Progenitor cell of endocrine pancreas (in vitro differentiated cells): ENCODE measurements at regions not wholly inside any gene's neighbourhood (a gene's known extent, or its start where the extent isn't known, plus 50 kb on each side); places are given as distances from the start of the nearest gene placed in this dataset.

Source experiments
- DNase-seq: peaks from one replicate; pipeline ENCODE4 v3.0.0; 2021; ENCODE audit warnings: low spot score; ENCODE audit not compliant: unreplicated experiment
- H3K27ac Mint-ChIP-seq: 2 replicates; pipeline ENCODE4 v1.8.0; 2021; ENCODE audit warnings: mild to moderate bottlenecking, moderate library complexity, mixed read lengths
- H3K27me3 Mint-ChIP-seq: 2 replicates; pipeline ENCODE4 v1.8.0; 2021; ENCODE audit warnings: mixed read lengths
- H3K36me3 Mint-ChIP-seq: 2 replicates; pipeline ENCODE4 v1.8.0; 2022; ENCODE audit warnings: mixed read lengths; ENCODE audit not compliant: insufficient read depth
- H3K4me1 Mint-ChIP-seq: 2 replicates; pipeline ENCODE4 v1.8.0; 2021; ENCODE audit warnings: low read depth, mixed read lengths
- H3K4me3 Mint-ChIP-seq: 2 replicates; pipeline ENCODE4 v1.8.0; 2021; ENCODE audit warnings: low read depth, mild to moderate bottlenecking, moderate library complexity, mixed read lengths
- H3K9me3 Mint-ChIP-seq: 2 replicates; pipeline ENCODE4 v1.8.0; 2021; ENCODE audit warnings: low read depth, mixed read lengths
- TF ChIP-seq, protein P1 (sequence below): fragments of 200-600 bp; sonication (generic); IDR thresholded peaks from one replicate; pipeline ENCODE4 v1.5.0; 2021; ENCODE audit warnings: antibody characterized with exemption, mild to moderate bottlenecking; ENCODE audit not compliant: unreplicated experiment

GRCh38 chr3:72217570-72217969, 432.6 kb upstream of the PROK2 start:
- TF ChIP-seq, protein P1, sequence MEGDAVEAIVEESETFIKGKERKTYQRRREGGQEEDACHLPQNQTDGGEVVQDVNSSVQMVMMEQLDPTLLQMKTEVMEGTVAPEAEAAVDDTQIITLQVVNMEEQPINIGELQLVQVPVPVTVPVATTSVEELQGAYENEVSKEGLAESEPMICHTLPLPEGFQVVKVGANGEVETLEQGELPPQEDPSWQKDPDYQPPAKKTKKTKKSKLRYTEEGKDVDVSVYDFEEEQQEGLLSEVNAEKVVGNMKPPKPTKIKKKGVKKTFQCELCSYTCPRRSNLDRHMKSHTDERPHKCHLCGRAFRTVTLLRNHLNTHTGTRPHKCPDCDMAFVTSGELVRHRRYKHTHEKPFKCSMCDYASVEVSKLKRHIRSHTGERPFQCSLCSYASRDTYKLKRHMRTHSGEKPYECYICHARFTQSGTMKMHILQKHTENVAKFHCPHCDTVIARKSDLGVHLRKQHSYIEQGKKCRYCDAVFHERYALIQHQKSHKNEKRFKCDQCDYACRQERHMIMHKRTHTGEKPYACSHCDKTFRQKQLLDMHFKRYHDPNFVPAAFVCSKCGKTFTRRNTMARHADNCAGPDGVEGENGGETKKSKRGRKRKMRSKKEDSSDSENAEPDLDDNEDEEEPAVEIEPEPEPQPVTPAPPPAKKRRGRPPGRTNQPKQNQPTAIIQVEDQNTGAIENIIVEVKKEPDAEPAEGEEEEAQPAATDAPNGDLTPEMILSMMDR: no peak
- no peak overlapping the region for H3K4me3 Mint-ChIP-seq
- no peaks in the 10 kb centered on the region for H3K4me1 Mint-ChIP-seq
- peaks cover 2% of the 10 kb centered on the region for H3K27me3 Mint-ChIP-seq
- no peaks in the 10 kb centered on the region for H3K36me3 Mint-ChIP-seq
- H3K9me3 Mint-ChIP-seq: peaks cover 4% of the 10 kb centered on the region
- H3K27ac Mint-ChIP-seq: no peak overlapping the region
- DNase-seq: no peak

DNA sequence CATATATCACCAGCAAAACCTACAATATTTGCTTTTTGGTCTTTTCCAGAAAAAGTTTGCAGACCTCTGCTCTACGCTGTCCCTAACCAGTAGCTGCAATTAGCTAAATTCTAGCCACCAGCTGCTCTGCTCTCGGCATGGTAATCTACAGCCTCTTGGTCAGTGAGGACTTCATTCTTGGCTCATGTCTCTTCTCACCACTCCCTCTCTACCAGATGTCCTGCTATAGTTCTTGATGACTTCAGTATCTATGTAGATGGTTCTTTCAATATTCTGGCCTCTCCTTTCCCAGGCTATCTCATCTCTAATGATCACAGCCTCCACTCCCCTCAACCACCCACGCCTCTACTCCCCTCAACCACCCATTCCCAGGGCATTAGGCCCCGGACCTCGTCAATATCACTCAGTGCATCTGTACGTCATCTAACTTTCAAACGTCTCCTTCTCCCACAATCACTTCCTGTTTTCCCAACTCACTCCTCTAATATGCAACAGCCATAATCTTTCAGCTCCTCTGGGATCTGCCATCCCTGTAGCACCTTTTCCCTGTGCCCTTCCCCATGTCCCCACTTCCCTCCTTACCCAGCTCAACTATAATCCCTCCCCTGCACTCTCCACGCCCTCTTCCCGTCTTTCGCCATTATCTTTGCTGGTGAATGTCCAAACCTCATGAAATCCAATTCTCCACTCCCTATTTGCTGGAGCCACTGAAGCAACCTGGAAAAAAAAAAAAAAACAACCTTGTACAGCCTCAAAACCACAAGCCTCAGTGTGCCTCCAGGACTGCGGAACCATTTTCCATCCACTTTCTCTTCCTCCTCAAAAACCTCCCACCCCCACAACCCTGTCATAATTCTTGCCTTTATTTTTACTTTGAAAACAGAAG, 429.4 kb upstream of the PROK2 start:
- Mint-ChIP-seq H3K27me3 (peaks cover 4% of the 10 kb centered on the region), H3K4me1 (no peaks in the 10 kb centered on the region), H3K4me3 (no peak overlapping the region), H3K27ac (no peak overlapping the region), H3K36me3 (no peaks in the 10 kb centered on the region), H3K9me3 (peaks cover 4% of the 10 kb centered on the region)
- TF ChIP-seq, protein P1: no peak
- no peak for DNase-seq

DNA sequence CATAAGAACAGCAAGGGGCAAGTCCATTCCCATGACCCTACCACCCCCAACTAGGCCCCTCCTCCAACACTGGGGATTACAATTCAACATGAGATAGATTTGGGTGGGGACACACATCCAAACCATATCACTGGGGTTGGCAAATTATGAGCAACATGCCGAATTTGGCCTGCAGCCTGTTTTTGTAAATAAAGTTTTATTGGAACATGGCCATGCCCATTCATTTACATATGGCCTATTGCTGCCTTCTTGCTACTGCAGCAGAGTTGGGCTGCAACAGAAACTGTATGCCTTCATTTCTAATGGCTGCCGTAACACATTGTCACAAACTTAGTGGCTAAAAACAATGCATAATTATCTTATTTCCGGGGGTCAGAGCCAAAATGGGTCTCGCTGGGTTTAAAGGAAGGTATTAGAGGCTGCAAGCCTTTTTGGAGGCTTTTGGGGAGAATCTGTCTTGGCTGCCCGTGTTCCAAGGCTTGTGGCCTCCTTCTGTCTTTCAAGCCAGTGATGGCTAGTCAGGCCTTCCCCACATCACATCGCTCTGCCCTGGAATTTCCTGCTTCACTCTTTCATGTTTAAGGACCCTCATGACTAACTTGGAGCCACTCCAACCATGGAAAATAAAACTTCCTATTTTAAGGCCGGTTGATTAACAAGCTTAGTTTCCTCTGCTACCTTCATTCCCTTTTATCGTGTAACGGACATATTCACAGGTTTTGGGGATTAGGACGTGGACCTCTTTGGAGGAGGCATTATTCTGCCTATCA, 428.5 kb upstream of the PROK2 start:
- no peak overlapping the region for H3K27ac Mint-ChIP-seq
- H3K9me3 Mint-ChIP-seq: peaks cover 4% of the 10 kb centered on the region

DNA sequence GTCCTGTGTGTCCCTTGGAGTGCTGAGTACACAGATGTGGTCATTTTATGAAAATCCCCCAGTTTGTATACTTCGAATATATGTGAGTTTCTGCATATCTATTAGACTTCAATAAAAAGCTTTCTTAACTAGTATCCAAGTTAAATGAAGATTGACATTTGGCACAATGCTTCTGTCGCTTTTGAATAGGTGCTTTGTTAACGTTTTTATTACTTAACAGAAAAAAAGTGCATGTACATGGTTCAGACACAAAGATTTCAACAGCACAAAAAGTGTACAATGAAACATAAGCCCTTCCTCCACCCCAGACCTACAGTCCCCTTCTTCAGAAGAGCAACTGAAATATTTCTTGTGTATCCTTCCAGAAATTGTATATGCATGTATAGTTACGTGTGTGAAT, 427.4 kb upstream of the PROK2 start:
- no peak overlapping the region for H3K4me3 Mint-ChIP-seq
- no peaks in the 10 kb centered on the region for H3K4me1 Mint-ChIP-seq
- no peak for DNase-seq
- no peaks in the 10 kb centered on the region for H3K36me3 Mint-ChIP-seq
- H3K9me3 Mint-ChIP-seq: peaks cover 4% of the 10 kb centered on the region
- H3K27ac Mint-ChIP-seq: no peak overlapping the region
- TF ChIP-seq, protein P1: no peak
- H3K27me3 Mint-ChIP-seq: peaks cover 8% of the 10 kb centered on the region

More for the DNA sequence above, 428.5 kb upstream of the PROK2 start:
- no peak for DNase-seq
- H3K4me1 Mint-ChIP-seq: no peaks in the 10 kb centered on the region
- TF ChIP-seq, protein P1: no peak
- H3K27me3 Mint-ChIP-seq: peaks cover 8% of the 10 kb centered on the region
- H3K36me3 Mint-ChIP-seq: no peaks in the 10 kb centered on the region
- no peak overlapping the region for H3K4me3 Mint-ChIP-seq

DNA sequence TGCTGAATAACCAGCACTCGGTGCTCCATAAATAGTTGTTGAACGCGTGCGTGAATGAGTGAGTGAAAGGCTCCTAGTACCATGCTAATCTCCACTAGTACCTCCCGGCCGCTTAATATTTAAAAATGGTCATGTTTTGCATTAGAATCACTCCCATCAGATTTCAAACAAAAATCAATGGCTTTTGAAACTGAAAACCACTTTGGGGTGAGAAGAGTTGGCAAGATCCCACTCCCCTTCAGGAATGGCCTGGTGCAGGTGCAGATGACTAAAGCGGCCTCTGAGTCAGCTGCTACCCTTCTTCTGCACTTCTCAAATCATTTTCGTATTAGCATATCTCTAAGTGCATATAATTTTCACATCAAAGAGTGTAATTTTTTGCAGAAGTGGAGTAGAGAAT, 425.3 kb upstream of the PROK2 start:
- Mint-ChIP-seq H3K27ac (no peak overlapping the region), H3K9me3 (no peaks in the 10 kb centered on the region), H3K36me3 (no peaks in the 10 kb centered on the region), H3K27me3 (peaks cover 8% of the 10 kb centered on the region), H3K4me1 (no peaks in the 10 kb centered on the region), H3K4me3 (no peak overlapping the region)
- TF ChIP-seq, protein P1: no peak
- DNase-seq: no peak
